ENCODE measurements at regions not wholly inside any gene's neighbourhood (a gene's known extent, or its start where the extent isn't known, plus 50 kb on each side); places are given as distances from the start of the nearest gene placed in this dataset.
"Not testable (repeated sequence)": the region's sequence is repeated elsewhere in the genome, so short reads cannot be mapped to it uniquely, and the experiment has no call there.

GRCh38 chr3:84245789-84246188 lies 713.0 kb upstream of the CADM2 start:
- DNase-seq = peak; percentile 8

- no peak for DNase-seq
Measured at GRCh38 chr3:84260596-84260995, 698.2 kb upstream of the CADM2 start.

GRCh38 chr3:84265768-84266167 lies 693.0 kb upstream of the CADM2 start:
- DNase-seq = no peak

GRCh38 chr3:84275532-84275931 lies 683.3 kb upstream of the CADM2 start:
- DNase-seq = no peak

GRCh38 chr3:84277562-84278224 lies 681.1 kb upstream of the CADM2 start:
- DNase-seq = no peak

- DNase-seq = no peak
Measured at GRCh38 chr3:84292128-84292527, 666.7 kb upstream of the CADM2 start.

- no peak for DNase-seq
Measured at GRCh38 chr3:84299329-84299728, 659.5 kb upstream of the CADM2 start.

GRCh38 chr3:84304214-84304613 lies 654.6 kb upstream of the CADM2 start:
- DNase-seq = no peak

GRCh38 chr3:84307339-84307738 lies 651.5 kb upstream of the CADM2 start:
- no peak for DNase-seq

- DNase-seq = no peak
Measured at GRCh38 chr3:84308379-84308778, 650.4 kb upstream of the CADM2 start.

- DNase-seq = no peak
Measured at GRCh38 chr3:84318273-84318809, 640.4 kb upstream of the CADM2 start.

GRCh38 chr3:84365563-84366278 lies 593.1 kb upstream of the CADM2 start:
- DNase-seq = not testable (repeated sequence)

Data from muscle of arm (tissue), 1 donor.